AG08396 (cell line): ENCODE measurements at regions not wholly inside any gene's neighbourhood (a gene's known extent, or its start where the extent isn't known, plus 50 kb on each side); places are given as distances from the start of the nearest gene placed in this dataset.

Experiments used
- DNase-seq: peaks from one replicate; pipeline ENCODE4 v3.0.0; 2012; ENCODE audit warnings: low spot score, mixed read lengths

DNA sequence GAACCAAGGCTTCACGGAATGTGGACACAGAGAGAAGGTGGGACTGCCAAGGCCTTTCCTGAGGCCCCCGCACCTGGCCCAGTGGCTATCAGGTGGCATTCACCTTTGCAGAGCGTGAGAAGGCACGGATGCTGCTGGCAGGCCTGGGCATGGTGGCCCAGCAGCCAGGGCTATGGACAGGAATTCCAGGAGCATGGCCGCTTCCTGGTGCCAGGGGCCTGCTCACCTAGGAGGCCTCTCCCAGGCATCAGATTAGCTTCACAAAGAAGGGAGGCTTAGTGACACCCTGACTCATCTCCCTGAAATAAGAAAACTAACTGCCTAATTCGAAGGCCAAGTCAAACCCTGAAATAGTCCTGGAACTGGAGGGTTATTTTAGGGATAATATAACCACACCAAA lies 155.8 kb downstream of the TEX29 start:
- no peak for DNase-seq

DNA sequence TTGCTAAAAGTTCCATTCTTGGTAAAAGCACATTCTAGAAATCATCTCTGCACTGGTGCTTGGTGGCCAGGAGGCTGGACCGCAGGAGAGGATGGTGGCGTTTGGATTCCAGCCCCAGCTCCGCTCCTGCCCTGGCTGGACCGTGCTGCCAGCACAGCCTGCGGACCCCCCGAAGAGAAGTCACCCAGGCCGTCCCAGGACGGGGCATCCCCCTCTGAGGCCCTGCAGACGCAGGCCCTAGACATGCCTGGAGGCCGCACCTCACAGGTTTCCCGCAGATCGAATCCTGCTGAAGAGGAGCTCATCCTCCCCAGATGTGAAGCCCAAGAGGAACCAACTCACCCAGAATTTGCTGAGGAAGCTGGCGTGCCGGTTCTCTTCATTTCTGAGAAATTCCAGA lies 159.0 kb downstream of the TEX29 start:
- DNase-seq, result no peak

DNA sequence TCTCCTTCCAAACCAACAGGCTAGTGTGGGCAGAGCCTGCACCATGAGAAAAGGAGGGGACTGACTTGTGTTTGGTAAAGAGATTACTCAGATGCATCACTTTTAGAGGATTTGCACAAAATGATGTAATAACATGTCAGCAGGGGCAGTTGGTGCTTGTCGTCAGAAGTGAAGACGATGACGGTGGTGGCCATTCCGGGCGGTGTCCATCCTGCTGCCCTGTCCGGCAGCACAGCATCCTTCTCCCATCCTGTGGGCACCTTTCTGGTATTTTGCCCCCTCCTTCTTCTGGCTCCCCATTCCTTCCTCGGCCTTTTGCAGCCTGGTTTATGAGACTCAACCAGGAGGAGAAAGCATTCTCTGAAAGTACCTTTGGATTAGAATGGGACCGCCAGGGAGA lies 160.1 kb downstream of the TEX29 start:
- DNase-seq, result no peak

DNA sequence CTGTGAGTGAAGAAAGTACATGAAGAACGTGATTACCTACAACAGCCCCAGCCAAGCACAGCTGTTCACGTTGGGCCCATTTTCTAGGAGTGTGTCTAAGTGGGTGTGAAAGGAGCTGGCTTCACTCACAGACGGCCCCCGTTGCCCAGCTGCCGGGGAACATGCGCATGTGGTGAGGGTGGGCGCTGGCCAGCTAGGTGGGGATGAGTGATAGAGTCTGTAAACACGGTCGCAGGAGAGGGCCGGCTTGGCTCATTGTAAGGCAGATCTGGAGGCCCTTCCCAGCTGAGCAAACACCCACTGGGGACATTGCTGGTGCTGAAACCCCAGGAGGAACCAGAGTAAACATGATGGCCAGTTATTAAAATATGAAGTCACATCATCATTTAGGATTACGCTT lies 160.5 kb downstream of the TEX29 start:
- no peak for DNase-seq

DNA sequence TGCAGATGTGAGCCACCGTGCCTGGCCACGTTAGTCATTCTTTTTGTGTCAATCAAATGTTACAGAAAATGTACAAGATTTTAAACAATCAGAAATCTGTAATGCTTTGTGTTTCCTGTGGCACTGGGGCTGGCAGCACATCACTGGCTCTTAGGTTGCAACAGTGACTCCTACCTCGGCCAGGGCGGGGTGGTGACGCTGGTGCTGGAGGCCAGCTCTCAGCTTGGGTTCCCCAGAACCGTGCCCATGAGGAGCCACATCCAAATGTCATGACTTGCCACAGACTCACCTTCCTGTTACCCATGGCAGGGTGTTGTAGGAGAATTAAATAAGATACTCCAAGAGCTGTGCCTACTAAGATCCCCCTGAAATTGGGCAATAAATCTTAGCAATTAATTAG lies 161.7 kb downstream of the TEX29 start:
- no peak for DNase-seq

DNA sequence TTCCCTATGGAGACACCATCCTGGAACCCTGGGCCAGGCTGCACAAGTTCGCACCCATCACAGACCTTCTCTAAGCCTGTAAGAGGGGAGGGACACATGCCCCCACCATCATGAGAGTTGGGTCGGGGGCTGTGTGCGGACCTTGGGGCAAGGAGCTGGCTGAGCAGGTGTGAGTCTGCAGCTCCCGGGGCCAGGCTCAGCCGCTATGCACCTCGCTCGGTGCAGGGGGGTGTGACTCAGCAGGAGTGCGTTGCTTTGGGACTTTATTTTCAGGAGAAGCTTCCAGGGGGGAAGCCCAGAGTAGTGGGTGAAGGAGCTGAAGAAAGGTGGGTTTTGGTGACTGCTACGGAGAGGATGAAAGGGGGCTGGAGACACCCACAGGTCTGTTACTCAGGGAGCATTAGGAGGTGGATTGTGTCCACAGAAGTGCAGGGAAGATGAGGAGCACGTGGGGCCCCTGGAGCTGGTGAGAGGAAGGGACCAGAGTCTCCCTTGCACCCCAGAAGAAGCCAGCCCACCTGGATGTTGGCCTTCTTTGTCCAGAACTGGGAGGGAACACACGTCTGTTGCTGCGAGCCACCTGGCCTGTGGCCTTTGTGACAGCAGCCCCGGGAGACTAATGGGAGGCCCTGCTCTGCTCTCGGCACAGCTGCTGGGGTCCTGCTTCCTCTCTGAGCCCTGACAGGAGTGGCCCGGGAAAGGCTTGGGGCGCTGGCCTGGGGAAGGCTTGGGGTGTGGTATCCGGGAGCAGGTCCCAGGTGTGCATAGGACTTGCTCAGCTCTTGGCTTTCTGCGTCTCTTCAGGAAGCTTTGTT lies 162.6 kb downstream of the TEX29 start:
- no peak for DNase-seq

DNA sequence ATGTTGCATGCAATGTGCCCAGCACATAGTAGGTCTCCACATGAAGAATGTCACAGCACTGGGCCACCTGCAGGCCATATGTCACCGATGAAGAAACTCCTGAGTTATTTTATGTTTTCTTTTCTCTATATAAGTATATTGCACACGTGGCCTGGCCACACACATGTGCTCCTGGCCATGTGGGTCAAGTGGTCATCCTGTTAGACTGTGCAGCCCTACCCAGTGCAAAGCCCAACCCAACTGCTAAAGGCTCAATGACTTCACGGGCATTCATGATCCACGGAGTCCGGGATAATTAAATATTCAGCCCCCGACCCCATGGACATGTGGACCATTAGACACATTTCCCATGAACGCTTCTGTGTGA lies 163.2 kb downstream of the TEX29 start:
- no peak for DNase-seq

DNA sequence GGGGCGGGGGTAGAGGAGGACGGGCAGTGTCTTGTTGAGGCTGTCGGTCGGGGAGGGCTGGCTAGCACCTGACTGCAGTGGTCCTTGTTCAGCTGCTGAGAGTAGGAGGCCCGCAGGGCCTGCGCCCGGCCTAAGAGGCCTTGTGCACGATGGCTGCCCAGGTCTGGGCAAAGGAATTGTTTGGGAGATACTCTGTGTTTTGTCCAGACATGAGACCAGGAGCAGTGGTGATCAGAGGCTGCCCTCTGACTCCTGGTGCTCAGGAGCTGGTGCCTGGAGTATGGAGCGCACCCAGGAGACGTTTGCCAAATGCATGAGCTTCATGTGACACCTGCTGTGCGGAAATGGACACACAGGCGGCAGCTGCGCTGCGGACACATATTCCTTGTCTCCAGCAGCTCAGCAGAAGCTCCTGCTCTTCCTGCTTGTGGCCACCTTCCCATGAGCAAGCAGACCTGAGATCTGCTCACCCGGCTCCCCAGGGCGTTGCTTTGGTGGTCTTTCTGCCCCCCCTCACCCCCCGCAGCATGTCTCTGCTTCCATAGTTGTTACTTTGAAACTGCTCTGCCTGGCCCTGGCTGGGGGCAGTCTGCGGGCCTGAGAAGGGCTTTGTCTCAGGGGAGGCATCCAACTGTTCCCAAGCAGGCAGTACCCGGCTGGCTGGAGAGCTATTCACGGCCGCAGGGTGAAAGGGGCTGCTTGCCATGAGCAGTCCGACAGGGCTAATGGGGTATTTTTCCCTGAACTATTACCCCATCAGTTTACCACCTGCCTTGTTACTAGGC lies 163.9 kb downstream of the TEX29 start:
- no peak for DNase-seq

DNA sequence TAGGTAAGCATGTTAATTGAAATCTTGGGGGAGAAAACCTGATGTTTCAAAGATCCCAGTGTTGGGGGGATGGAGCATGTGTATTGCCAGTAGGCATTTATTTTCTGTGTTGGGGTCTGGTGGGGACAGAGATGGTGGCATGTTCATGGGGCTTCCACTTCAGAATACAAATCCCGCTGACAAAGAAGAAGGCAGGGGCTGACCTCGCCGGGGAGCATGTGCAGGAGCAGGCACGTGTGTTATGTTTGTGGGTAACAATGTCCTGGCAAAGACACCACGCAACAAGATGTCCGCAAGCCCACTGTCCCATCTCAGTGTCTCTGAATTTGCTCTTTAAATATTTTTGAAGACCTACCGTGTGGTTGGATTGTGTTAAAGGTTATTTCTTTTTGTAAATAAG lies 164.5 kb downstream of the TEX29 start:
- DNase-seq, result no peak

DNA sequence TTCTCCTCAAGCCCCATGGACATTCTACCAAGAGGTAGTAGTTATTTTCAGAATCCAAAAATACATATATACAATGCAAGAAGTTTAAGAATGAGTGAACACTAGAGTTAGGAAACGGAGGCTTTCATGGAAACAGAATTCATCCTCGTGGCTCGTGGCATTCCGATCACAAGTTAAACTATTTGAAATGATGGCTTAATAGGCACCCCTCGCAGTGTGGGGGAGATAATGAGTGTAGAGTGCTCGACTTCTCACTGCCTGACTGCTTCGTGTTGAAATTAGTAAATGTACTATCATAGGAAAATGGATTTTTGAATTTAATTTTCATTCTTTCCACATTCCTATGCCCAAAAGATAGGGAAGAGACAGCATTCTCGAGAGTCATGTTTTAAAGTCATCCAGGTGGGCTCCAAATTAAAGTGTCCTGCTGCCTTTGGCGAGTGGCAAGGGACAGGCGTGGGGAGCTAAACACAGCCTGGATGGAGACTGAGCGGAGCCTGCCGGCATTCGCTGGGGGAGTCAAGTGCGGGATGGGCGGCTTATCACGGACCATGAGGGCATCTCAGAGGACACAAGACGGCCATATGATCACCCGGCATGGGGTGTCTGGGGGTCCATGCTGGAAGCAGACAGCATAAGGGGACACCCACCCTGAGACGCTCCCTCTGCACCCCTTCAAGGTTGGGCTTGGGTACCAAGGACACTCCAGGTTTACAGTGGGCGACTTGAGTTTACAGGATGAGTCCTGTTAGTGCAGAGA lies 165.2 kb downstream of the TEX29 start:
- no peak for DNase-seq

DNA sequence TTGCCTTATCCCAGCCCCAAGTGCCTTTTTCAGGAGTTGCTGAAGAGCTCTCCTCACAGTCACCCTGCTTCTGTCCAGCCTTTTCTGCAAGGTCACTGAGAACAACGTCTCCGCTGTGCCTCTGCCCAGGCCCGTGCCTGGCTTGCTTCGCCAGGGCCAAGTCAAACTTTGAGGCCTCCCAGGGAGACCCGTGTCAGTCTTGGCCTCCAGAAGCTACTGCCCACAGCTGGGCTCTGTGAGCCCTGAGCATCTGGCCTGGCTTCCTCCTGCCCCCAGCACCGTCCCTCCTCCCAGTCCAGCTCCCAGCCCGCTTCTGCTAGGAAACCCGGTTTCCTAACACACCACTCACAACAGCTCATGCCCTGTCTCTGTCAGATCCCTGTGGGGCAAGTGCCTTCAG lies 165.9 kb downstream of the TEX29 start:
- no peak for DNase-seq

DNA sequence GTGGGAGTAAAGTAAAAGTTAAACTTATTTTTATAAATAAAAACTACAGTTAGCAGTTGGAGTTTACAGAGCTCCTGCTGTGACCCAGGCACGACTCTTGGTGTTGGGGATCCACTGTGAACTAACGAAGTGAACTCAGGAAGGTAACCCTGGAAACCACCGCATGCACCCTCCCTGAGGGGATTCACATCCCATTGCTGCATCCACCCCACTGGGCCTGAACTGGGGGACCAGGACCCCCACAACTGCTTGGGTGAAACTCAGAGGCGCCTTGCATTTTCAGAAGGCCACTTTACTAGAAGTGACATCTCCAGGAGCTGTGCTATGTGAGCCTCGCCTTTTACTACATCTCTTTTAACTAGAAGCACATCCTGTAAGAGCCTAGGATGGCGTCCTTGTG lies 166.4 kb downstream of the TEX29 start:
- no peak for DNase-seq

DNA sequence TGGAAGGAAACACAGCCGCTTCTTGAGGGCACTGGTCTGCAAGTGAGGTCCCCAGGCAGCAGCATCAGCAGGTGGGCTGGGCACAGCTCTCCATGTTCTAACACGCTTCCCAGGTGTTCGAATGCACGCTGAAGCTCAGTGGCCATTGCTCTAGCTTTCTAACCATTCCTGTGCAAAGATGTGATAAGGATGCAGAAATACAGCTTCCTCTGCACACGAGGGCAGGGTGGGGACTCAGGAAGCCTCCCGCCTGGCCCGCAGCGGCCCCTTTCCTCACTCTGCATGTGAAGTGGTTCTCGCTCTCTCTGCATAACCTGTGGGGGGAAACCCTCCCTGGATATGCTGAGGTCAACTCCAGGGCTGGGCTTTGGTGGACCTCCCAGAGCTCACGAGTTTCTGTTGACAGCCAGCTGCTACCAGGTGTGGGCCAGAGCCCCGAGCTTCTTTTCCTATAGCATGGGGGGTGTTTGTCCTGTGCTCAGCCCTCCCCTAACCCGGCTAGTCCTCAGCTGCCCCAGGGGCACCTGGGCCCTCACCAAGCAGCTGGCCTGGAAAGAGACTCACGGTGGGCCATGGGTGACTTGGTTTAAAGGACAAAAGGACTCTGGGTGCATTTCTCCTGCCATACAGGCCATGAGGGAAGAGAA lies 168.2 kb downstream of the TEX29 start:
- no peak for DNase-seq

DNA sequence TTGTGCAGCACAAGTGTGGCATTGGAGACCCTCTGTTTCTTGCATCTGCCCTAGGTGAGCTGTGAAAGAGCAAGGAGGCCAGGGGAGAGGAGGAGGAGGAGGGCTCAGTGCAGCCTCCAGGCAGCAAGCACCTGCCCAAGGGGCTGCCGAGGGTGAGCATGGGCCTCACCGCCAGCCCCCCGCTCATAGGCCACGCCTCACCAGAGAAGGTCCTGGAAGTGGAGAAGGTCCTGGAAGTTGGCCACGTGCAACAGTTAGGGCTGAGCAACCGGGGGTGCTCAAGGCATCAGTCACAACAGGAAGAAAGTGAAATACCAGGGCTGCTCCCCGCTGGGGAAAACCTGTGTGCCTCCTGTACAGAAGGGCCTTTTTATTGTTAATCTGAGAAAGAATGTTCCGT lies 168.9 kb downstream of the TEX29 start:
- no peak for DNase-seq

DNA sequence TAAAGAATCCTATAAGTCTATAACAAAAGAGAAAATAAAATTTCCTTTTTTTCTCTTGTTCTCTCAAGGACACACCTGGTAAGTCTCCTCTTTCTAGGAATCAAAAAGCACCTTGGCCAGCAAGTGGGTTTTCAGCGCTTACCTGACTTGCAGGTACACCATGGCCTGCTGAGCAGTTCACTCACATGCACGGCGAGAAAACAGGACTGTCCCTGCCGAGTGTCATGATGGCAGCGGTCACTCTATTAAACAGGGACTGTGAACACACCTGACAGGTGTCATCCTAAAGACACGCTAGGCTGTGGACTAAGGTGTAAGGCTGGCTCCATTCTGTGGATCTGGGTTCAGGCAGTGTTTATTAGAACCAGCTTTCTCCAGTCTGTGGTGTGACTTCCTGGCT lies 170.2 kb downstream of the TEX29 start:
- no peak for DNase-seq

DNA sequence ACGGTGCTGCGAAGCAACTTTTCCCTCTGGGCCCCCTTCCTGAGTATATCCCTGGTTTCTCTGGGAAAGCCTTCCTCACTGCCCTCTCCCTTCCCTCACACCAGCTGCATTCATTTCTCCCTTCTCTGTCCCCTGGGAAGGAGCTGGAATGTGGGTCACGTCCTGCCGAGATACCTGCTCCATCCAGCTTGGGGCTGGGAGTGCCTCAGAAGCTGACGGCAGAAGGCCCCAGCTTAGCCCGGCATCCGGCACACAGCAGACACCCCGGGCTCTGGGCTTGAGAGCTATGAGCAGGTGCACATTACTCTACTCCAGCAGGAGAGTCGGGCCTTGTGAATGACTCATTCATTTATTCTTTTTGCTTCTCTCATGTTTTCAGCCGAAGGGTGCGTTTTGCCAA lies 170.6 kb downstream of the TEX29 start:
- no peak for DNase-seq

DNA sequence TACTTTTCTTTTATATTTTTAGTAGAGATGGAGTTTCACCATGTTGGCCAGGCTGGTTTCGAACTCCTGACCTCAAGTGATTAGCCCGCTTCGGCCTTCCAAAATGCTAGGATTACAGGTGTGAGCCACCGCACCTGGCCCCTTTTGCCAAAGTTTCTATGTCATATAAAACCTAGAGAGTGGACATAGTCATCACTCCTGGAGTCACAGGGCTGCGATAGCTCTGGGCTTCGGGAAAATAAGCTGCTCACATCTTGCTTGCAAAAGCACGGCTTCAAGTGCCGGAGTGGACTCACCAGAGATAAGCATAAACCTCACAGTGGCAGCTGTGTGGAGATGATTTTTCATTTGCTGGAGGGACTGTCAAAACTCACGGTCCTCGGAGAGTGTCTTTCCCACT lies 171.2 kb downstream of the TEX29 start:
- no peak for DNase-seq

DNA sequence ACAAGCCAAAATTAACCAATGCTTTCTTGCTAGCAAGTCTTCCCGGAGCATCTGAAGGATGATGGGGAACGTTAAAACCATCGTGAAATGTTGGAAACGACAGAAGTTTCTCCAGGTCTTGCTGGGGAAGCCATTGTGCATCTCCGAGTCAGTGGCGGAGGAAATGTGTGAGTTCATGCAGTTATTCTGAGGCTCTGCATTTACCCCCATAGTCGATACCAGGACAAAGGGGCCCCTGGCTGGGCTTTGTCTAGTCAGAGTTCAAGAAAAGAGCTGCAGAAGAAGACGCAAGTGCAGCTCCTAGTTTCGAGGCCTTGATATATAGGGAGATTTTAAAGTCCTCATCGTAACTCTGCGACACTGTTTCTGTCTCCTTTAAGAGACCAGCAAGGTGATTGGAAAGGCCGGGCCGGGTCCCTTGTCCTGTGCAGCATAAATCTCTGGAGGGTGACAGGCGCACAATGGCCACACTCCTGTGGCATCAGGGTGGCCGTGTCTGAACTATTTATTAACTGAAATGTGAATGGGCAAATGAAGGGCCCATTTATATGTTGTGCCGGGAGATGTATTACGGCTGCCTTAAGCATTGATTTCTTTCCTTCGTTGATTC lies 172.0 kb downstream of the TEX29 start:
- no peak for DNase-seq

DNA sequence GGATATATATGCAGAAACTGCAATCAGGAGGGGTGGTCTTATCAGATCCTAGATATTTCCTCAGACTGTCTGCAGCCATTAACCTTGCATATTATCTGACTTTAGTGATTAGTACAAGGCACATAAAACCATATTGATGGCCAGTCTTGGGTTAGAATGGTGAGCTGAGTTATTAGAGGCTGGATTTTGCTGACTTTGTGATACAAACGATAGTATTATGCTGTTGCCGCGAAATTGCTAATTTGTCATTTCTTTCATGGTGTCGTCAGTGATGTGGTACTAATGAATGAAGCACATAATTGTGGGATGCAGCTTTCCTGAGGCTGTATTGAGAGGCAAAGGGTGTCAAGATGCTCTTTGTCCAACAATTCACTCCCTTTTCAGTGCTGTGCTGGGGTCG lies 172.5 kb downstream of the TEX29 start:
- DNase-seq, result no peak

DNA sequence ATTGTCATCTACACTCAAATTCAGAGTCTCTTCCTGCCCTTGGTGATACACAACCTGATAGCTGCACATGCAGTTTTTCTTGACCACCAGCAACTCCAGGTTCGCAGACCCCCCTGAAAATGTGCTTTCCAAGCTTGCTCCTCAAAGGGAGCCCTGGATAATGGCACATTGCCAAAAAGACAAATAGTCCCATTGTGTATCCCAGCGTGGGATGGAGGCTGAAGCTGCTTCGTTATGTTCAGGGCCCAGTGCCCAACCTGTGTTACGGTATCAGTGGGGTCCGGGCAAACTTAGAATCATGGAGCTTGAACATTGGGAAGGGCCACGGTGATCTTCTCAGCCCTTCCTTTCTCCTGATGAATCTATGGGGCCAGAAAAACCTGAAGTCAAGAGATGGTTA lies 173.0 kb downstream of the TEX29 start:
- no peak for DNase-seq

DNA sequence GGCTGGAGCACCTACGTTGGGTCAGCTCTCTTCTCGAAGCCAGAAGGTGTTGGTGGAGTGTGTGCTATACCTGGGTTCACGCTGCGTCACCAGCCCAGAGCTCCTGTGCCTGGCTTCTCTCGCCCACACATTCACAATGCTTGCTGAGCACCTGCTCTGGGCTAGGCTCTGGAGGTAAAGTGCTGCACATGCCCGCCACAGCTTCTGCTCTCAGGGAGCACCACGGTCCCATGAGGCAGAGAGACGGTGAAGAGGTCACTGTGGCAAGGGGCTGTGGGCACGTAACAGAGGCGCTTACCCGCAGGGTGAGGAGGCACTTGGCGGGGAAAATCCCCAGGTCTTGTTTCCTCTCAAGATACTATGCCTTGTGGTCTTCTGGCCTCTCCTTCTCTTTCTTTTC lies 174.2 kb downstream of the TEX29 start:
- DNase-seq, result no peak
